GM23338 (cell line): ENCODE measurements at regions not wholly inside any gene's neighbourhood (a gene's known extent, or its start where the extent isn't known, plus 50 kb on each side); places are given as distances from the start of the nearest gene placed in this dataset.

Source experiments
- CREB1 ChIP-seq: fragments of 250-450 bp; sonication (Bioruptor Pico); IDR thresholded peaks from 2 replicates; pipeline ENCODE4 v1.5.0; 2020; ENCODE audit warnings: low read depth, mild to moderate bottlenecking, moderate library complexity
- EZH2 ChIP-seq: fragments of 200-600 bp; sonication (generic); IDR thresholded peaks from one replicate; pipeline ENCODE4 v1.8.0; 2017; ENCODE audit warnings: antibody characterized with exemption, mild to moderate bottlenecking, low read depth; ENCODE audit not compliant: unreplicated experiment
- EZH2phosphoT487 ChIP-seq: fragments of 200-600 bp; sonication (generic); IDR thresholded peaks from one replicate; pipeline ENCODE4 v1.8.1; 2018; ENCODE audit warnings: antibody characterized with exemption; ENCODE audit not compliant: unreplicated experiment
- JUNB ChIP-seq: IDR thresholded peaks from one replicate; pipeline ENCODE4 v1.6.1; 2016; ENCODE audit warnings: antibody characterized with exemption; ENCODE audit not compliant: unreplicated experiment
- POLR2AphosphoS5 ChIP-seq: IDR thresholded peaks from 2 replicates; pipeline ENCODE4 v1.6.1; 2016; ENCODE audit warnings: antibody characterized with exemption, low read depth
- STAT1 ChIP-seq: IDR thresholded peaks from one replicate; pipeline ENCODE4 v1.6.1; 2016; ENCODE audit warnings: antibody characterized with exemption; ENCODE audit not compliant: unreplicated experiment
- ZNF114 ChIP-seq: fragments of 250-450 bp; sonication (Bioruptor Pico); IDR thresholded peaks from 2 replicates; pipeline ENCODE4 v1.5.0; 2020; ENCODE audit warnings: mild to moderate bottlenecking, moderate library complexity
- ZNF331 ChIP-seq: fragments of 250-450 bp; sonication (Bioruptor Pico); IDR thresholded peaks from 2 replicates; pipeline ENCODE4 v1.5.0; 2020; ENCODE audit warnings: low read depth, mild to moderate bottlenecking, moderate library complexity
- TF ChIP-seq, protein P1 (sequence below), 2 experiments: fragments of 200-600 bp in 1 of 2; sonication (generic) in 1 of 2; conservative IDR thresholded peaks; 2 replicates each; pipeline versions ENCODE4 v1.5.1 to v1.6.1; 2016 to 2017; ENCODE audit warnings: antibody characterized with exemption in 2 of 2, low read depth in 2 of 2, mild to moderate bottlenecking in 2 of 2, moderate library complexity in 1 of 2
- TF ChIP-seq, protein P2 (sequence below): IDR thresholded peaks from one replicate; pipeline ENCODE4 v1.6.1; 2018; ENCODE audit warnings: antibody characterized with exemption; ENCODE audit not compliant: unreplicated experiment
- TF ChIP-seq, protein P3 (sequence below): IDR thresholded peaks from 2 replicates; pipeline ENCODE4 v1.6.1; 2016; ENCODE audit warnings: antibody characterized with exemption

DNA sequence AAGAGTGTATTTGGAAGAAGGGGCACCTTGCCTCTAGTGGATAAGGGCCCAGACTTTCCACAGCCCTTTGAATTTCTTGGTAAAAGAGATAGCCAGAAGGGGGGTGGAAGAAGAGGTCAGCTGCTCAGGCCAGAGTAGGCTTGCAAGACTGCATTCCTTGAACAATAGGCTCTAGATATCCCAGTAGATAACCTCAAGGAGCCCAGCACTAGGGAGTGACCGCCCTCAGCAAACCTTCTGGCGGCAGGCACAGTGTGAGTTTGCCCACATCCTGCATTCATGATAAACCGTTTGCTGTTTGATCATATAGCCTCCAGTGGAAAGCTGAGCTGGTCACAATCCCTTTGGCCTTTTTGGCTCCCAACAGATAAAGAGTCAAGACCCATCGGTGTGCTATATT lies 70.5 kb downstream of the NPY start:
- no peak for TF ChIP-seq ZNF114 (CRISPR knock-in tag)
- TF ChIP-seq, protein P1, sequence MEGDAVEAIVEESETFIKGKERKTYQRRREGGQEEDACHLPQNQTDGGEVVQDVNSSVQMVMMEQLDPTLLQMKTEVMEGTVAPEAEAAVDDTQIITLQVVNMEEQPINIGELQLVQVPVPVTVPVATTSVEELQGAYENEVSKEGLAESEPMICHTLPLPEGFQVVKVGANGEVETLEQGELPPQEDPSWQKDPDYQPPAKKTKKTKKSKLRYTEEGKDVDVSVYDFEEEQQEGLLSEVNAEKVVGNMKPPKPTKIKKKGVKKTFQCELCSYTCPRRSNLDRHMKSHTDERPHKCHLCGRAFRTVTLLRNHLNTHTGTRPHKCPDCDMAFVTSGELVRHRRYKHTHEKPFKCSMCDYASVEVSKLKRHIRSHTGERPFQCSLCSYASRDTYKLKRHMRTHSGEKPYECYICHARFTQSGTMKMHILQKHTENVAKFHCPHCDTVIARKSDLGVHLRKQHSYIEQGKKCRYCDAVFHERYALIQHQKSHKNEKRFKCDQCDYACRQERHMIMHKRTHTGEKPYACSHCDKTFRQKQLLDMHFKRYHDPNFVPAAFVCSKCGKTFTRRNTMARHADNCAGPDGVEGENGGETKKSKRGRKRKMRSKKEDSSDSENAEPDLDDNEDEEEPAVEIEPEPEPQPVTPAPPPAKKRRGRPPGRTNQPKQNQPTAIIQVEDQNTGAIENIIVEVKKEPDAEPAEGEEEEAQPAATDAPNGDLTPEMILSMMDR (conservative IDR thresholded peaks at IDR 0.05; ENCODE audit: low read depth in 2 of 2): no peak
- TF ChIP-seq EZH2: no peak
- TF ChIP-seq CREB1 (CRISPR knock-in tag): no peak
- TF ChIP-seq POLR2AphosphoS5: no peak
- TF ChIP-seq, protein P2, sequence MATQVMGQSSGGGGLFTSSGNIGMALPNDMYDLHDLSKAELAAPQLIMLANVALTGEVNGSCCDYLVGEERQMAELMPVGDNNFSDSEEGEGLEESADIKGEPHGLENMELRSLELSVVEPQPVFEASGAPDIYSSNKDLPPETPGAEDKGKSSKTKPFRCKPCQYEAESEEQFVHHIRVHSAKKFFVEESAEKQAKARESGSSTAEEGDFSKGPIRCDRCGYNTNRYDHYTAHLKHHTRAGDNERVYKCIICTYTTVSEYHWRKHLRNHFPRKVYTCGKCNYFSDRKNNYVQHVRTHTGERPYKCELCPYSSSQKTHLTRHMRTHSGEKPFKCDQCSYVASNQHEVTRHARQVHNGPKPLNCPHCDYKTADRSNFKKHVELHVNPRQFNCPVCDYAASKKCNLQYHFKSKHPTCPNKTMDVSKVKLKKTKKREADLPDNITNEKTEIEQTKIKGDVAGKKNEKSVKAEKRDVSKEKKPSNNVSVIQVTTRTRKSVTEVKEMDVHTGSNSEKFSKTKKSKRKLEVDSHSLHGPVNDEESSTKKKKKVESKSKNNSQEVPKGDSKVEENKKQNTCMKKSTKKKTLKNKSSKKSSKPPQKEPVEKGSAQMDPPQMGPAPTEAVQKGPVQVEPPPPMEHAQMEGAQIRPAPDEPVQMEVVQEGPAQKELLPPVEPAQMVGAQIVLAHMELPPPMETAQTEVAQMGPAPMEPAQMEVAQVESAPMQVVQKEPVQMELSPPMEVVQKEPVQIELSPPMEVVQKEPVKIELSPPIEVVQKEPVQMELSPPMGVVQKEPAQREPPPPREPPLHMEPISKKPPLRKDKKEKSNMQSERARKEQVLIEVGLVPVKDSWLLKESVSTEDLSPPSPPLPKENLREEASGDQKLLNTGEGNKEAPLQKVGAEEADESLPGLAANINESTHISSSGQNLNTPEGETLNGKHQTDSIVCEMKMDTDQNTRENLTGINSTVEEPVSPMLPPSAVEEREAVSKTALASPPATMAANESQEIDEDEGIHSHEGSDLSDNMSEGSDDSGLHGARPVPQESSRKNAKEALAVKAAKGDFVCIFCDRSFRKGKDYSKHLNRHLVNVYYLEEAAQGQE: no peak
- no peak for TF ChIP-seq JUNB
- TF ChIP-seq STAT1: no peak
- TF ChIP-seq, protein P3, sequence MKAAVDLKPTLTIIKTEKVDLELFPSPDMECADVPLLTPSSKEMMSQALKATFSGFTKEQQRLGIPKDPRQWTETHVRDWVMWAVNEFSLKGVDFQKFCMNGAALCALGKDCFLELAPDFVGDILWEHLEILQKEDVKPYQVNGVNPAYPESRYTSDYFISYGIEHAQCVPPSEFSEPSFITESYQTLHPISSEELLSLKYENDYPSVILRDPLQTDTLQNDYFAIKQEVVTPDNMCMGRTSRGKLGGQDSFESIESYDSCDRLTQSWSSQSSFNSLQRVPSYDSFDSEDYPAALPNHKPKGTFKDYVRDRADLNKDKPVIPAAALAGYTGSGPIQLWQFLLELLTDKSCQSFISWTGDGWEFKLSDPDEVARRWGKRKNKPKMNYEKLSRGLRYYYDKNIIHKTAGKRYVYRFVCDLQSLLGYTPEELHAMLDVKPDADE: no peak
- no peak for TF ChIP-seq ZNF331
- TF ChIP-seq EZH2phosphoT487: no peak
